Fibroblast of lung (primary cell): ENCODE measurements at regions not wholly inside any gene's neighbourhood (a gene's known extent, or its start where the extent isn't known, plus 50 kb on each side); places are given as distances from the start of the nearest gene placed in this dataset.

Experiments
- DNase-seq, 2 donors: peaks; one replicate each; pipeline versions ENCODE4 v3.0.0 to v3.0.0-alpha.2; 2010; ENCODE audit warnings: low read depth in 2 of 2
- H2AFZ ChIP-seq: 2 replicates; pipeline ENCODE4 v1.5.1; 2012; ENCODE audit warnings: low read length, control low read depth, inconsistent platforms
- H3K27ac ChIP-seq: 2 replicates; pipeline ENCODE4 v1.5.1; 2011; ENCODE audit warnings: low read length, control low read depth; ENCODE audit not compliant: insufficient read depth
- H3K27me3 ChIP-seq: 2 replicates; pipeline ENCODE4 v1.5.1; 2011; ENCODE audit warnings: mild to moderate bottlenecking, low read length; ENCODE audit not compliant: control insufficient read depth, insufficient read depth
- H3K36me3 ChIP-seq: 2 replicates; pipeline ENCODE4 v1.5.1; 2011; ENCODE audit warnings: low read length; ENCODE audit not compliant: control insufficient read depth, insufficient read depth
- H3K4me1 ChIP-seq: 2 replicates; pipeline ENCODE4 v1.5.1; 2011; ENCODE audit warnings: low read length; ENCODE audit not compliant: control insufficient read depth, insufficient read depth; ENCODE audit errors: extremely low read depth
- H3K4me2 ChIP-seq: 2 replicates; pipeline ENCODE4 v1.5.1; 2011; ENCODE audit warnings: low read length, control low read depth; ENCODE audit not compliant: insufficient read depth; ENCODE audit errors: extremely low read depth
- H3K4me3 ChIP-seq, 4 experiments: fragments of 200-600 bp in 1 of 4; sonication (generic) in 1 of 4; replicated peaks in 1 of 4; 2 replicates each; pipeline ENCODE4 v1.5.1; 2011 to 2016; ENCODE audit warnings: low read length in 4 of 4, low read depth in 3 of 4, mild to moderate bottlenecking in 3 of 4, control low read depth in 2 of 4, inconsistent platforms in 1 of 4, mixed read lengths in 1 of 4; ENCODE audit not compliant: insufficient read depth in 1 of 4; ENCODE audit errors: control extremely low read depth in 1 of 4
- H3K79me2 ChIP-seq: 2 replicates; pipeline ENCODE4 v1.5.1; 2012; ENCODE audit warnings: mild to moderate bottlenecking, low read length, inconsistent platforms; ENCODE audit not compliant: control insufficient read depth, insufficient read depth
- H3K9ac ChIP-seq: 2 replicates; pipeline ENCODE4 v1.5.1; 2011; ENCODE audit warnings: mild to moderate bottlenecking, low read length, control low read depth; ENCODE audit not compliant: insufficient read depth
- H3K9me3 ChIP-seq: 2 replicates; pipeline ENCODE4 v1.5.1; 2012; ENCODE audit warnings: low read depth, low read length; ENCODE audit not compliant: control insufficient read depth, insufficient read depth
- H4K20me1 ChIP-seq: 2 replicates; pipeline ENCODE4 v1.5.1; 2011; ENCODE audit warnings: low read length; ENCODE audit not compliant: control insufficient read depth, insufficient read depth; ENCODE audit errors: extremely low read depth
- EZH2 ChIP-seq: IDR thresholded peaks from 2 replicates; pipeline ENCODE4 v1.5.1; 2012; ENCODE audit warnings: low read length, control low read depth, mild to moderate bottlenecking; ENCODE audit errors: missing control alignments
- TF ChIP-seq, protein P1 (sequence below), 2 donors: IDR thresholded peaks in 1 of 2; conservative IDR thresholded peaks in 1 of 2; 1 replicate in 1 of 2; 2 replicates in 1 of 2; pipeline ENCODE4 v1.5.1; 2011 to 2012; ENCODE audit warnings: low read length in 2 of 2, control low read depth in 1 of 2, inconsistent platforms in 1 of 2, low read depth in 1 of 2, mild to moderate bottlenecking in 1 of 2

DNA sequence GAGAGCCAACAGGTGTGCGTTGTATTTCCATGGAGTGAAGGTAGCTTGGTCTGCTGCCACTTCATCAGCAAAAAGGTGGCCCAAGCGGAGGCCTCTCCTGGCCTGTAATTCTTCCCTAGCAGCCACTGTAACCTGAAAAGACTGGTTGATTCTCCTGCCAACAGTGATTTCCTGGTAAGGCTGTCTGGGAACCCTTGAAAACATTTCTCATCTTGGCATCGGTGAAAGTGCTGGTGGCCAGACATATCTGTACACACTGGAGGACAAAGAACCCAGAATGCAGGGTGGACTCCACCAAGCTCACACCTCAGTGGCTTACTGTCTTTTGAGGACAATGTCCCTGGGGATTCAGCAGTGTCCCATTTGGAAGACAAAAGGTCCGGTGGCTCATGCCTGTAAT lies 128.0 kb downstream of the TRIM29 start:
- Histone ChIP-seq H3K79me2 (no peaks in the 10 kb centered on the region), H3K4me1 (no peaks in the 10 kb centered on the region), H2AFZ (no peak overlapping the region), H3K9me3 (no peaks in the 10 kb centered on the region), H3K4me2 (no peak overlapping the region), H3K9ac (no peak overlapping the region), H3K36me3 (no peaks in the 10 kb centered on the region), H3K4me3 (no peak overlapping the region), H4K20me1 (no peaks in the 10 kb centered on the region), H3K27ac (no peak overlapping the region), H3K27me3 (no peaks in the 10 kb centered on the region)
- no peak for DNase-seq
- TF ChIP-seq EZH2, result no peak
- TF ChIP-seq, protein P1, sequence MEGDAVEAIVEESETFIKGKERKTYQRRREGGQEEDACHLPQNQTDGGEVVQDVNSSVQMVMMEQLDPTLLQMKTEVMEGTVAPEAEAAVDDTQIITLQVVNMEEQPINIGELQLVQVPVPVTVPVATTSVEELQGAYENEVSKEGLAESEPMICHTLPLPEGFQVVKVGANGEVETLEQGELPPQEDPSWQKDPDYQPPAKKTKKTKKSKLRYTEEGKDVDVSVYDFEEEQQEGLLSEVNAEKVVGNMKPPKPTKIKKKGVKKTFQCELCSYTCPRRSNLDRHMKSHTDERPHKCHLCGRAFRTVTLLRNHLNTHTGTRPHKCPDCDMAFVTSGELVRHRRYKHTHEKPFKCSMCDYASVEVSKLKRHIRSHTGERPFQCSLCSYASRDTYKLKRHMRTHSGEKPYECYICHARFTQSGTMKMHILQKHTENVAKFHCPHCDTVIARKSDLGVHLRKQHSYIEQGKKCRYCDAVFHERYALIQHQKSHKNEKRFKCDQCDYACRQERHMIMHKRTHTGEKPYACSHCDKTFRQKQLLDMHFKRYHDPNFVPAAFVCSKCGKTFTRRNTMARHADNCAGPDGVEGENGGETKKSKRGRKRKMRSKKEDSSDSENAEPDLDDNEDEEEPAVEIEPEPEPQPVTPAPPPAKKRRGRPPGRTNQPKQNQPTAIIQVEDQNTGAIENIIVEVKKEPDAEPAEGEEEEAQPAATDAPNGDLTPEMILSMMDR (conservative IDR thresholded peaks at IDR 0.05 in 1 of 2, IDR thresholded peaks at IDR 0.05 in 1 of 2; ENCODE audit: low read depth in 1 of 2, low read length in 2 of 2), result no peak

DNA sequence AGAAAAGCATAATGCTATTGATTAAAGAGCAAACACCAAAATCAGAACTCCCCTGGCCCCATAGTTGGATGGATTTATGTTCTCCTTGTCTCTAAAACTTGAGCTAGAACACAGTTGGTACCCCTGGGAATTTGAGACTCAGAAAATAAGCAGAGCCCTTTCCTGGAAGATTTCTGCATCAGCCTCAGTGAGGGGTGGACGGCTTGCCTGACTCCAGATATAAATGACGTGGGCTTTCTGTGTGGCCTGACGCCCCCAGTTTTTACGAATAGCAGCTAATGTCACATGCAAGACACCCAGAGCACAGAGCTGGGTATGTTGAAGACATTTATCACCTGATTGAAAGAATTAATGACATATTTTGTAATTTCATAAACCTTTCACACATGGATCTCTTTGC lies 130.8 kb downstream of the TRIM29 start:
- H3K27ac ChIP-seq, result no peak overlapping the region
- H3K9me3 ChIP-seq, result no peaks in the 10 kb centered on the region
- H3K4me3 ChIP-seq, result no peak overlapping the region
- DNase-seq, result no peak
- no peaks in the 10 kb centered on the region for H4K20me1 ChIP-seq
- no peak overlapping the region for H3K4me2 ChIP-seq
- no peaks in the 10 kb centered on the region for H3K27me3 ChIP-seq
- no peak overlapping the region for H2AFZ ChIP-seq
- no peak overlapping the region for H3K9ac ChIP-seq
- no peaks in the 10 kb centered on the region for H3K4me1 ChIP-seq
- no peaks in the 10 kb centered on the region for H3K79me2 ChIP-seq
- no peaks in the 10 kb centered on the region for H3K36me3 ChIP-seq
- TF ChIP-seq, protein P1 (conservative IDR thresholded peaks at IDR 0.05 in 1 of 2, IDR thresholded peaks at IDR 0.05 in 1 of 2; ENCODE audit: low read depth in 1 of 2, low read length in 2 of 2), result no peak
- no peak for TF ChIP-seq EZH2

DNA sequence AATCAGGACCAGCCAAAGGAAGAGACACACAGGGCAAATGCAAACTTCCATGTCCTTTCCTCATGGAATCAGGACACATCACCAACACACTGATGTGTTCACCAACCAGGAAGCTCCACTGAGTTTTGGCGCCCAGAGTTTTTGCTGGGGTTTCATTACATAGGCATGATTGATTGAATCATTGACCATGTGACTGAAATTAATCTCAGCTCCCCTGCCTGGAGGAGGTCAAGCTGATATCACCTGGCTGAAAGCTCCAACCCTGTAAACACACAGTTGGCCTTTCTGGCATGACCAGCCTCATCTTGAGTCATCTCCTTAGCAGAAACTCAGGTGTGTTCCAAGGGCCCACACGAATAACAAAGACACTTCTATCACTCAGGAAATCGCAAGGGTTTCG lies 133.2 kb downstream of the TRIM29 start:
- H3K4me2 ChIP-seq, result no peak overlapping the region
- TF ChIP-seq, protein P1 (conservative IDR thresholded peaks at IDR 0.05 in 1 of 2, IDR thresholded peaks at IDR 0.05 in 1 of 2; ENCODE audit: low read depth in 1 of 2, low read length in 2 of 2), result no peak
- no peak for TF ChIP-seq EZH2
- no peaks in the 10 kb centered on the region for H3K4me1 ChIP-seq
- H3K27me3 ChIP-seq, result no peaks in the 10 kb centered on the region
- no peak overlapping the region for H3K4me3 ChIP-seq
- no peaks in the 10 kb centered on the region for H4K20me1 ChIP-seq
- no peak overlapping the region for H3K9ac ChIP-seq
- H3K79me2 ChIP-seq, result no peaks in the 10 kb centered on the region
- no peak for DNase-seq
- H3K9me3 ChIP-seq, result no peaks in the 10 kb centered on the region
- no peaks in the 10 kb centered on the region for H3K36me3 ChIP-seq
- no peak overlapping the region for H3K27ac ChIP-seq
- no peak overlapping the region for H2AFZ ChIP-seq
